ENCODE measurements at regions not wholly inside any gene's neighbourhood (a gene's known extent, or its start where the extent isn't known, plus 50 kb on each side); places are given as distances from the start of the nearest gene placed in this dataset.

DNA sequence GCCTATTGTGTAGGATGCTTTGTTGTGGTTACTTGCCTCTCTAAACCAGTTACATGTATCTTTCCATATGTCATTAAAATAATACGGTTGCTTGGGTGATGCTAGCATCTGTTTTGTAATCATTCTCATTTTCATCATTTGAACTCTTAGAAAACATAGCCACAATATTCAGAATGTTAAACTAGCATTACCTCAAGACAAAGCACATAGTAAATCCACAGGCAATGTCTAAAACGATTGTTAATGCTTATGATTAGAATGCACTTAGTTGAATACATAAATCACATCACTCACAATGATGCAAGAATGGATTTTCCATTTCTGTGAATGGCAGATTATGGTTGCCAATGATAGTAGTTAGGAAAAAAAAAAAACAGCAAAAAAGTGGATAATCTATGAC, 110.0 kb upstream of the NAALADL2 start:
- DNase-seq (ENCODE audit: low read depth): no peak
- TF ChIP-seq, protein P1, sequence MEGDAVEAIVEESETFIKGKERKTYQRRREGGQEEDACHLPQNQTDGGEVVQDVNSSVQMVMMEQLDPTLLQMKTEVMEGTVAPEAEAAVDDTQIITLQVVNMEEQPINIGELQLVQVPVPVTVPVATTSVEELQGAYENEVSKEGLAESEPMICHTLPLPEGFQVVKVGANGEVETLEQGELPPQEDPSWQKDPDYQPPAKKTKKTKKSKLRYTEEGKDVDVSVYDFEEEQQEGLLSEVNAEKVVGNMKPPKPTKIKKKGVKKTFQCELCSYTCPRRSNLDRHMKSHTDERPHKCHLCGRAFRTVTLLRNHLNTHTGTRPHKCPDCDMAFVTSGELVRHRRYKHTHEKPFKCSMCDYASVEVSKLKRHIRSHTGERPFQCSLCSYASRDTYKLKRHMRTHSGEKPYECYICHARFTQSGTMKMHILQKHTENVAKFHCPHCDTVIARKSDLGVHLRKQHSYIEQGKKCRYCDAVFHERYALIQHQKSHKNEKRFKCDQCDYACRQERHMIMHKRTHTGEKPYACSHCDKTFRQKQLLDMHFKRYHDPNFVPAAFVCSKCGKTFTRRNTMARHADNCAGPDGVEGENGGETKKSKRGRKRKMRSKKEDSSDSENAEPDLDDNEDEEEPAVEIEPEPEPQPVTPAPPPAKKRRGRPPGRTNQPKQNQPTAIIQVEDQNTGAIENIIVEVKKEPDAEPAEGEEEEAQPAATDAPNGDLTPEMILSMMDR (conservative IDR thresholded peaks at IDR 0.05; ENCODE audit: low read depth, low read length): no peak

DNA sequence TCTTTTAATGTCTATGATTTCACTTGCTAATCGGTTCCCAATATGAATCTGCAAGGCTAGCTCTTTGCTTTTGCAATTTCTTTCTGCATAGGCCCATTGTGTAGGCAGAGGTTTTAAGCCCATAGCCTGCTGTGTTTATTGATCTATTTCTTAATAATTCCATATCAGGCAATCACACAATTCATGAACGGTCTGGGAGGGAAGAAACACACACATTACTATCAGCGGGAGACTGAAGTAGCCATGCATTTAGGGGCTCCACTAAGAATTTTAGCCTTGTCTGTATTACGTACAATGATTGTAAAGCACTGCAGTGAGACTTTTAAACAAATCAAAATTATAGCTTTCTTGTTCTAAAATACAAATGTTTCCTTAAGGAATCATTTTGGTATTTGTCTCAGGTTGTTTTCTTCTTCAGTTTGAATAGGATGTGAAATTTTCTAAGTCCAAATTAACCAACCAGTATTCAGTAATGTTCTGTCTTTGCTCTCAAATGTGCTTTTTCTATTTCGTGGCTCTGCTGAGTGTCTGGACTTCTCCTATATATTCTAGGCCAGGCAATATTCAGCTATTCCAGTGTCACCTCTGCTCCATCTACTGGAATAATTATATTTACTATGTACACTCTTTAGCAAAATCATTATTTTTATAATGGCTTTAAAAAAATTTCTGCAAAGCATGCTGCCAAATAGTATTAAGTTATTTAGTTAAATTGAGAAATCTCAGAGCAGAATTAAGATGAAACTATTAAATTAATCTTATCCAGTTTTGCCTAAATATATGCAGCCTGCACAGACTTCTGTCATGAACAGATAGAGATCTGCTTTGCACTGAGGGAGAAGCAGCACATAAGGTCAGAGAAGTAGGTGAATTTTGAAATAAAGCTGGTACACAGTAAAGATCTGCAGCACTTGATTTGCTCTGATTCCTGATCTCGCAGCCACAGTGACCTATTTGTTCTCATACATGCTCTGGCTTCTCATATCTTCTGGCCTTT, 103.0 kb upstream of the NAALADL2 start:
- TF ChIP-seq, protein P1 (conservative IDR thresholded peaks at IDR 0.05; ENCODE audit: low read depth, low read length): no peak
- no peak overlapping the region for H3K4me3 ChIP-seq (ENCODE audit: low read depth, low read length)
- DNase-seq (ENCODE audit: low read depth): no peak

More for the DNA sequence above, 110.0 kb upstream of the NAALADL2 start:
- no peak overlapping the region for H3K4me3 ChIP-seq (ENCODE audit: low read depth, low read length)

DNA sequence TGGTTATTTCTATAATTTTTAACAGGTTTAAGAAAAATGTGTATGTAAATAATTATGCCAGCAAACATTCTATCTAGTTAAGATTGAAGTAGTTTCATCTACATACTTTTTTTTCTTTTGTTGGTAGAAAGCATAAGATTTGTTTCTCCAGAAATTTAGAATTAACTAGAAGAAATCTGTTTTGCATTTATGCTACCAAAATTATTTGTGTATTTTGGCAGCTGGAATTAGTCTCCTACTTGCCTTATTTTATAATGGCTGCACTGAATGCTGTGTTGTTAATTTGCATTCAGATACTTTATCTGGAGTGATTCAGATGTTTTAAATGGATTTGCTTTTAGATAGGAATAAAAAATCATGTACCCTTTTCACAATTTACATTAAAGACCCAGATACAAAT, 100.2 kb upstream of the NAALADL2 start:
- H3K4me3 ChIP-seq (ENCODE audit: low read depth, low read length): no peak overlapping the region
- DNase-seq (ENCODE audit: low read depth): no peak
- TF ChIP-seq, protein P1 (conservative IDR thresholded peaks at IDR 0.05; ENCODE audit: low read depth, low read length): no peak

DNA sequence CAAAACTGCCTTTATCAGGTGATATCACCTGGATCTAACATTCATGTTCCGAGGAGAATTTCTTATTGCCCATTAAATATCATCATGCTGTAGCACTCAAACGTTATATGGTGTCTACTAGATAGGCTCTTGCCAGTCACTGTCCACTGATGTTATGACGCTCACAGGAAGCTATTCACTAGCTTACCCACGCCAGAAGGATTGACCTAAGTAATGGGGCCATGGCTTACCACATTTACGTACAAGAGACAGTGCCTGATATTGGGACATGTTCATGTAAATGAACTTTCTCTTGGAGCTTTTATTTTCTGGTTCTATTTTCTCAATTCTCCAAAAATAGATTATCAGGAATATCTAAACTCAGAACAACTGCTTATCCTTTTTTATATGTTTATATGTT, 91.7 kb upstream of the NAALADL2 start:
- H3K4me3 ChIP-seq (ENCODE audit: low read depth, low read length): no peak overlapping the region
- TF ChIP-seq, protein P1 (conservative IDR thresholded peaks at IDR 0.05; ENCODE audit: low read depth, low read length): no peak
- no peak for DNase-seq (ENCODE audit: low read depth)

DNA sequence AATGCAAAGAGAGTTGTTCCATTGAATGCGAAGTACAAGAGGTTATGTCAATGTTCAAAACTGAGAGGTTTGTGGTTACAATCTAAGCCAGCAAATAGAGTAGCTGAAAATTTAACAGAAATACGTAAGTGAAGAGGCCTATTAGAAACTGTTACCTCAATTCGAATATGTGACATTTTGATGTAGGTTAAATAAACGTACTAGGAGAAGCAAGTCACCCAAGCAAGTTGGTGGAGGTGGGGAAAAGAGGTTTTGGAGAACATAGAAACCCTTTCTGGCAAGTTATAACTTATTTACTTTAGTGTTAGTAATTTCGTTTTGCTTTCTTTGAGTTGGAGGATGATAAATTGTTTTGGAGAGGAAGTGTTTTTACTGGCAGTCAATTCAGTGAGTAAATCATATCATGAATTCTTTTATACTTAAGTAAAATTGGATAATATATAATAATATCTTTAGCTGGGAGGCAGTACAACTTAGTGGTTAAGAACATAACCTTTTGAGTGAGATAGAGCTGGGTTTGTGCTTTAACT, 91.2 kb upstream of the NAALADL2 start:
- no peak overlapping the region for H3K4me3 ChIP-seq (ENCODE audit: low read depth, low read length)
- DNase-seq (ENCODE audit: low read depth): no peak
- TF ChIP-seq, protein P1 (conservative IDR thresholded peaks at IDR 0.05; ENCODE audit: low read depth, low read length): no peak

DNA sequence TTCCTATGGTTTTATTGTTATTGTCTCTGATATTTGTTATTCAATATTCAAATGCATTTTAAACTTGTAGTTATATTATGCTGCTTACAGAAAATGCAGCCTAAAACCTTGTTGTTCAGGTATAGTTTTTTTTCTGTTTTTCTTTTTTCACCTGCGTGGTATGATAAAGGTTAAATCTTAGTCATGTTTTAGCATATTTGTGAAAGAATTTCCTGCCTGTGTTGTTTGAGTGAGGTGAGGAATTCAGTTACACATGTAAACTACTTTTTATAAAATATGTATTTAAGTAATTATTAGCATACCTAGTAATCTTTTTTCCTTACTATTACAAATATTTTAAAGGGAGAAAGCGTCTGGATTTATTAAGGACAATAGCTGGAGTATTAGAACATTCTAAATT, 90.0 kb upstream of the NAALADL2 start:
- TF ChIP-seq, protein P1 (conservative IDR thresholded peaks at IDR 0.05; ENCODE audit: low read depth, low read length): no peak
- H3K4me3 ChIP-seq (ENCODE audit: low read depth, low read length): no peak overlapping the region
- DNase-seq (ENCODE audit: low read depth): no peak
